ENCODE measurements at regions not wholly inside any gene's neighbourhood (a gene's known extent, or its start where the extent isn't known, plus 50 kb on each side); places are given as distances from the start of the nearest gene placed in this dataset.

GRCh38 chr2:241956521-241957110 lies 87.1 kb downstream of the RTP5 start:
- intact Hi-C loops (cut with micrococcal nuclease; ENCODE audit: unreplicated experiment) = no loop called here
- Histone ChIP-seq H3K27ac (ENCODE audit: control insufficient read depth, insufficient read depth) (no peak overlapping the region), H4K20me1 (ENCODE audit: control insufficient read depth, insufficient read depth) (no peaks in the 10 kb centered on the region), H3K4me1 (ENCODE audit: control insufficient read depth, insufficient read depth, low read length) (no peaks in the 10 kb centered on the region), H3K79me2 (ENCODE audit: control insufficient read depth, insufficient read depth, low read length) (no peaks in the 10 kb centered on the region), H2AFZ (ENCODE audit: control insufficient read depth, low read depth, low read length) (no peak overlapping the region), H3K9ac (ENCODE audit: control insufficient read depth, insufficient read depth, low read length) (no peak overlapping the region), H3K27me3 (replicated peaks in 1 of 2; ENCODE audit: control insufficient read depth in 2 of 2, insufficient read depth in 2 of 2, low read length in 1 of 2) (no peaks in the 10 kb centered on the region), H3K36me3 (ENCODE audit: control insufficient read depth in 2 of 2, insufficient read depth in 2 of 2, low read length in 1 of 2) (no peaks in the 10 kb centered on the region), H3K9me3 (replicated peaks; ENCODE audit: control insufficient read depth, insufficient read depth, low read length) (peaks cover 1% of the 10 kb centered on the region; the same call in 2 of the 3 replicates), H3K4me2 (ENCODE audit: control insufficient read depth, insufficient read depth) (no peak overlapping the region), H3K4me3 (no peak overlapping the region)
- BruUV-seq (replicated peaks) = no TSS peak
- in situ Hi-C loops (cut with MboI) = no loop called here
- ATAC-seq = no peak
- no peak for DNase-seq (ENCODE audit: low read depth, low spot score)
- TF ChIP-seq HSF1 (IDR thresholded peaks at IDR 0.05; ENCODE audit: low read depth, low read length) (no peak), SIN3A (IDR thresholded peaks at IDR 0.05; ENCODE audit: low read depth, low read length) (no peak), ZBTB11 (CRISPR knock-in tag; IDR thresholded peaks at IDR 0.05) (no peak), ZNF384 (IDR thresholded peaks at IDR 0.05; ENCODE audit: borderline replicate concordance, low read depth, low read length) (no peak), FOXM1 (IDR thresholded peaks at IDR 0.05; ENCODE audit: low read depth, low read length) (no peak)
- TF ChIP-seq, protein P1, sequence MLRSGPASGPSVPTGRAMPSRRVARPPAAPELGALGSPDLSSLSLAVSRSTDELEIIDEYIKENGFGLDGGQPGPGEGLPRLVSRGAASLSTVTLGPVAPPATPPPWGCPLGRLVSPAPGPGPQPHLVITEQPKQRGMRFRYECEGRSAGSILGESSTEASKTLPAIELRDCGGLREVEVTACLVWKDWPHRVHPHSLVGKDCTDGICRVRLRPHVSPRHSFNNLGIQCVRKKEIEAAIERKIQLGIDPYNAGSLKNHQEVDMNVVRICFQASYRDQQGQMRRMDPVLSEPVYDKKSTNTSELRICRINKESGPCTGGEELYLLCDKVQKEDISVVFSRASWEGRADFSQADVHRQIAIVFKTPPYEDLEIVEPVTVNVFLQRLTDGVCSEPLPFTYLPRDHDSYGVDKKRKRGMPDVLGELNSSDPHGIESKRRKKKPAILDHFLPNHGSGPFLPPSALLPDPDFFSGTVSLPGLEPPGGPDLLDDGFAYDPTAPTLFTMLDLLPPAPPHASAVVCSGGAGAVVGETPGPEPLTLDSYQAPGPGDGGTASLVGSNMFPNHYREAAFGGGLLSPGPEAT (IDR thresholded peaks at IDR 0.05; ENCODE audit: low read depth) = no peak
- WGBS (ENCODE audit: insufficient coverage, insufficient replicate concordance, low lambda C conversion rate, missing lambda C conversion rate) = 89% methylated on average over 13 of the region's 13 CpGs
- POLR2A ChIA-PET = no interaction called here
- no peak for FAIRE-seq
- RAD21 ChIA-PET (ENCODE audit: unreplicated experiment) = interaction anchor here (1.2 kb wide), 1 partner anchor 9 kb away, joined by 3 read pairs; no protein-coding TSS in a partner anchor
- SMC1A ChIA-PET (ENCODE audit: uncharacterized antibody, unreplicated experiment) = no interaction called here
- CTCF ChIA-PET = no interaction called here
